Endothelial cell (in vitro differentiated cells): ENCODE measurements at regions not wholly inside any gene's neighbourhood (a gene's known extent, or its start where the extent isn't known, plus 50 kb on each side); places are given as distances from the start of the nearest gene placed in this dataset.

Source experiments
- DNase-seq: peaks from one replicate; pipeline ENCODE4 v3.0.0; 2021; ENCODE audit warnings: low spot score
- H3K27ac Mint-ChIP-seq: one replicate; pipeline ENCODE4 v1.8.0; 2021; ENCODE audit warnings: mixed read lengths, inconsistent platforms; ENCODE audit not compliant: unreplicated experiment
- H3K27me3 Mint-ChIP-seq: one replicate; pipeline ENCODE4 v1.8.0; 2021; ENCODE audit warnings: mild to moderate bottlenecking, moderate library complexity, mixed read lengths, inconsistent platforms; ENCODE audit not compliant: unreplicated experiment
- H3K36me3 Mint-ChIP-seq: one replicate; pipeline ENCODE4 v1.8.0; 2021; ENCODE audit warnings: mild to moderate bottlenecking, low read depth, mixed read lengths, inconsistent platforms; ENCODE audit not compliant: unreplicated experiment
- H3K4me1 Mint-ChIP-seq: one replicate; pipeline ENCODE4 v1.8.0; 2021; ENCODE audit warnings: mild to moderate bottlenecking, mixed read lengths, inconsistent platforms; ENCODE audit not compliant: unreplicated experiment
- H3K4me3 Mint-ChIP-seq: one replicate; pipeline ENCODE4 v1.8.0; 2021; ENCODE audit warnings: mild to moderate bottlenecking, mixed read lengths, inconsistent platforms; ENCODE audit not compliant: unreplicated experiment
- H3K9me3 Mint-ChIP-seq: one replicate; pipeline ENCODE4 v1.8.0; 2021; ENCODE audit warnings: mixed read lengths, inconsistent platforms; ENCODE audit not compliant: unreplicated experiment
- TF ChIP-seq, protein P1 (sequence below): fragments of 200-600 bp; sonication (generic); IDR thresholded peaks from one replicate; pipeline ENCODE4 v1.5.0; 2021; ENCODE audit warnings: antibody characterized with exemption; ENCODE audit not compliant: unreplicated experiment

DNA sequence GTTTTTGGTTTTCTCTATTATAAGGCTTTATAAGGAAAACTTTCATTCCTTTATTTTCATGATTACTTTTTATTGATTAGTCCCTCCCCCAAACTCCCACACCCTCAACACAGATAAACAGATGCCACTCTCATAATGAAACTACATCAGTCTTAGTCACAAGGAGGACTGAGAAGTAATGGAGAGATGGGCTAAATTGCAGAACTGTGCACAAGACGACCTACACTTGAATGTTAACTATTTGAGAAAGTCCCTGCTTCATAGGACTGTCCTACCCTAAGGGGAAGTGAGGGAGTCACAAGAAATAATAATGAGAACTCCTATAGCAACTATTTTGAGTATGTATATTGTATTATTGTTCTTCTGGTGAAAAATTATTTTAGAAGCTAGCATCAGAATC is 360.8 kb downstream of the RBM43 start:
- Mint-ChIP-seq H3K4me3 (no peak overlapping the region), H3K27ac (no peak overlapping the region), H3K27me3 (peaks cover 4% of the 10 kb centered on the region), H3K9me3 (no peaks in the 10 kb centered on the region), H3K4me1 (peaks cover 4% of the 10 kb centered on the region), H3K36me3 (no peaks in the 10 kb centered on the region)
- no peak for DNase-seq
- TF ChIP-seq, protein P1, sequence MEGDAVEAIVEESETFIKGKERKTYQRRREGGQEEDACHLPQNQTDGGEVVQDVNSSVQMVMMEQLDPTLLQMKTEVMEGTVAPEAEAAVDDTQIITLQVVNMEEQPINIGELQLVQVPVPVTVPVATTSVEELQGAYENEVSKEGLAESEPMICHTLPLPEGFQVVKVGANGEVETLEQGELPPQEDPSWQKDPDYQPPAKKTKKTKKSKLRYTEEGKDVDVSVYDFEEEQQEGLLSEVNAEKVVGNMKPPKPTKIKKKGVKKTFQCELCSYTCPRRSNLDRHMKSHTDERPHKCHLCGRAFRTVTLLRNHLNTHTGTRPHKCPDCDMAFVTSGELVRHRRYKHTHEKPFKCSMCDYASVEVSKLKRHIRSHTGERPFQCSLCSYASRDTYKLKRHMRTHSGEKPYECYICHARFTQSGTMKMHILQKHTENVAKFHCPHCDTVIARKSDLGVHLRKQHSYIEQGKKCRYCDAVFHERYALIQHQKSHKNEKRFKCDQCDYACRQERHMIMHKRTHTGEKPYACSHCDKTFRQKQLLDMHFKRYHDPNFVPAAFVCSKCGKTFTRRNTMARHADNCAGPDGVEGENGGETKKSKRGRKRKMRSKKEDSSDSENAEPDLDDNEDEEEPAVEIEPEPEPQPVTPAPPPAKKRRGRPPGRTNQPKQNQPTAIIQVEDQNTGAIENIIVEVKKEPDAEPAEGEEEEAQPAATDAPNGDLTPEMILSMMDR, result no peak

DNA sequence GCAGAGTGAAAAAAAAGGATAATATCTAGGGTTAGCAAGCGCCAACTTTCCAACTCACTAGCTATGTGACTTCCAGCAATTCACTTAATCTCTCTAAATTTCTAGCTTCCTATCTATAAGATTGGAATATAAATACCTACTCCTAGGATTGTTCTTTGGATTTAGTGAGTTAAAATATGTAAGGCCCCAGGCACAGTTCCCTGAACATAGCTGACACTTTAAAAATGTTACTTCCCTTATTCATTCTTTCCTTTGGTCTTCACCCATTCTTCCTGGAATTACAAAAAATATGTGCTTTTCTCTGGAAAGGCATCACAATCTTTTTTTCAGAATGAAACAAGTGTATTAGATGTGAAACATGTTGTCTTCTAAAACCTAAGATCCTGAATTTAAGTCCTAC is 365.7 kb downstream of the RBM43 start:
- no peak for DNase-seq
- H3K4me1 Mint-ChIP-seq, result peaks cover 4% of the 10 kb centered on the region
- no peaks in the 10 kb centered on the region for H3K9me3 Mint-ChIP-seq
- no peak overlapping the region for H3K4me3 Mint-ChIP-seq
- TF ChIP-seq, protein P1, result no peak
- no peaks in the 10 kb centered on the region for H3K36me3 Mint-ChIP-seq
- no peaks in the 10 kb centered on the region for H3K27me3 Mint-ChIP-seq
- no peak overlapping the region for H3K27ac Mint-ChIP-seq

DNA sequence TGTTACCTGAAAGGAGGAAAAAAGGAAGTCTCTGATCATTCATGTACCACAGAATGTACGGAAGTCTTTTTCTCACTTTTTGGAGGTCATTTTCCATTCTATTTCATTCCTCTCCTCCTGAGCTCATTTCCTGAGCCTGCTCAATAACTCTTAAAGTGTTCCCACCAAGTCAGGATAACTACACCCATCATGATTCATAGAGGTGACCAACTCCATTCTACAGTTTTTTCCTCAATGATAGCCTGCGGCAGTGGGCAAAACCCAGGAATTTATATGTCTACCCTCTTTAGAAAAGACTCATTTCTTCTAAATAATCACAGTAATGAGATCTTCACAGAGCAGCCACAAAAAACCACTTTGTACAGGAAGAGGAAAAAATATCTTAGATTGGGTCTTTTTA is 372.5 kb downstream of the RBM43 start:
- no peaks in the 10 kb centered on the region for H3K9me3 Mint-ChIP-seq
- DNase-seq, result no peak
- no peaks in the 10 kb centered on the region for H3K4me1 Mint-ChIP-seq
- no peak overlapping the region for H3K4me3 Mint-ChIP-seq
- no peaks in the 10 kb centered on the region for H3K27me3 Mint-ChIP-seq
- no peak overlapping the region for H3K27ac Mint-ChIP-seq
- TF ChIP-seq, protein P1, result no peak
- H3K36me3 Mint-ChIP-seq, result no peaks in the 10 kb centered on the region

DNA sequence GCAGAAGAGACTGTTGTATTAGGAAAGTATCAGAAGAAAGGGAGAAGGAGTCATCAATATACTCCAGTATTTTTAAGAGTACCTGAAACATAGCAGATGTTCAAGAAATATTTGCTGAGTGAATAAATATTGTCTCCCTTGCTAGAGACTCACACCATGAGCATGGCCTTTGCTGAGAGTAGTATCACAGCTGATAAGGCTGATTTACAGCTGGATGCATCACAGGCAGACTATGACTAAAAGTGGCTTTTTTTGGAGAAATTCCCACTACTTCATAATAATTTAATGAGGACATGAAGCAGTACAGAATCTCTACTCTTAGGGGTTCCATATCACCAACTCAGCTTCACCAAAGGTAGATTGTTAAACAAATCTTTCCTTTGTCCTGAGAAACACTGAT is 373.3 kb downstream of the RBM43 start:
- TF ChIP-seq, protein P1, result no peak
- no peaks in the 10 kb centered on the region for H3K4me1 Mint-ChIP-seq
- no peak for DNase-seq
- H3K27ac Mint-ChIP-seq, result no peak overlapping the region
- H3K4me3 Mint-ChIP-seq, result no peak overlapping the region
- no peaks in the 10 kb centered on the region for H3K9me3 Mint-ChIP-seq
- H3K27me3 Mint-ChIP-seq, result no peaks in the 10 kb centered on the region
- H3K36me3 Mint-ChIP-seq, result no peaks in the 10 kb centered on the region

DNA sequence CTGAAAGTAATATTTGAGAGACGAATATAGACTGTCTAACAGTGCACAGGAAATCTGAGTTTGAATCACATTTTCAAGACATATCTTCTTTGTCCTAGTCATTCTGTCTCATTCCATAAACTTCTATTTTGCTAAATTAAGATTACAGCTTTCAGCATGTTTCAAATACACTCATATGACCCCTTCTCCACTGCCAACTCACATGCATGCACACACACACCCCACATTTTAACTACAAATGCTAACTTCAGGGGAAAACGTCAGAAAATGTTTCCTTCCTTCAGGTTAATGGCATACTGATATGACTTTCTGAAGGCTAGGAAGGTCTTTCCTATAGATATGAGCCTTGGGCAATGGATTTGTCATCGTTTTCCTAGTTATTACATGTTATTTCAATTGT is 373.7 kb downstream of the RBM43 start:
- Mint-ChIP-seq H3K27ac (no peak overlapping the region), H3K4me3 (no peak overlapping the region), H3K27me3 (no peaks in the 10 kb centered on the region), H3K36me3 (no peaks in the 10 kb centered on the region), H3K9me3 (no peaks in the 10 kb centered on the region), H3K4me1 (no peaks in the 10 kb centered on the region)
- TF ChIP-seq, protein P1, result no peak
- no peak for DNase-seq
